K562 (cell line): ENCODE measurements at regions not wholly inside any gene's neighbourhood (a gene's known extent, or its start where the extent isn't known, plus 50 kb on each side); places are given as distances from the start of the nearest gene placed in this dataset.

Experiments
- ATAC-seq: fragments of 200-7000 bp; cut with Tn5 transposase; 3 replicates; pipeline ENCODE4 v1.9.1; 2020; ENCODE audit warnings: moderate library complexity
- BruUV-seq: library from RNA; stranded (reverse); fragments of 400-500 nt; replicated peaks from 2 replicates; lab custom pipeline; 2021; lab: Mats Ljungman, UMichigan
- CTCF ChIA-PET: fragments of 300-600 bp; formaldehyde crosslinking; extraction: SDS; loops from one replicate; lab custom pipeline; 2021; ENCODE audit warnings: low intra/inter-chr PET ratio; lab: Yijun Ruan, JAX
- POLR2A ChIA-PET: fragments of 300-600, 350-650 bp; sonication (Branson Sonifier 250); formaldehyde crosslinking; extraction: SDS; loops from one replicate; lab custom pipeline; 2021; ENCODE audit warnings: antibody characterized with exemption, inconsistent platforms; lab: Yijun Ruan, JAX
- DNase-seq, 4 experiments: peaks; one replicate each; pipeline versions ENCODE4 v3.0.0 to v3.0.0-alpha.2; 2011 to 2018; ENCODE audit warnings: low spot score in 3 of 4, mixed read lengths in 3 of 4; ENCODE audit errors: extremely low read depth in 1 of 4
- FAIRE-seq: peaks from 2 replicates; lab custom pipeline; 2011; peaks lifted over from hg19 to GRCh38; lab: Jason Lieb, UNC
- H2AFZ ChIP-seq: 2 replicates; pipeline ENCODE4 v1.6.0; 2011; ENCODE audit warnings: low read depth, low read length, control low read depth, inconsistent platforms
- H3K27ac ChIP-seq: fragments of 200-600 bp; 3 replicates; pipeline ENCODE4 v1.8.0; 2011; ENCODE audit warnings: low read depth, mild to moderate bottlenecking, control low read depth, inconsistent platforms, low read length, moderate library complexity, mixed read lengths; ENCODE audit errors: extremely low read depth
- H3K27me3 ChIP-seq, 2 experiments: fragments of 300-600 bp in 1 of 2; 2 replicates in 1 of 2; 3 replicates in 1 of 2; pipeline versions ENCODE4 v1.6.0 to v1.8.0; 2011; ENCODE audit warnings: inconsistent platforms in 2 of 2, low read length in 2 of 2, mild to moderate bottlenecking in 1 of 2, mixed read lengths in 1 of 2, moderate library complexity in 1 of 2; ENCODE audit not compliant: control insufficient read depth in 2 of 2, insufficient read depth in 2 of 2
- H3K36me3 ChIP-seq: fragments of 300-600 bp; 3 replicates; pipeline ENCODE4 v1.8.0; 2011; ENCODE audit warnings: mild to moderate bottlenecking, low read length, inconsistent platforms; ENCODE audit not compliant: control insufficient read depth, insufficient read depth
- H3K4me1 ChIP-seq, 2 experiments: fragments of 200-600 bp in 1 of 2; replicated peaks in 1 of 2; 2 replicates in 1 of 2; 3 replicates in 1 of 2; pipeline versions ENCODE4 v1.5.1 to v1.8.0; 2011; ENCODE audit warnings: inconsistent platforms in 2 of 2, low read length in 2 of 2, mild to moderate bottlenecking in 1 of 2, mixed read lengths in 1 of 2, moderate library complexity in 1 of 2; ENCODE audit not compliant: control insufficient read depth in 2 of 2, insufficient read depth in 2 of 2
- H3K4me2 ChIP-seq: 2 replicates; pipeline ENCODE4 v1.6.1; 2011; ENCODE audit warnings: low read length, control low read depth, inconsistent platforms, mixed read lengths; ENCODE audit not compliant: insufficient read depth
- H3K4me3 ChIP-seq: fragments of 200-600 bp; sonication (generic), shearing (Covaris generic); 2 replicates; pipeline ENCODE4 v1.5.1; 2016; ENCODE audit warnings: control low read depth, inconsistent platforms
- H3K79me2 ChIP-seq: fragments of 200-600 bp; 3 replicates; pipeline ENCODE4 v1.8.0; 2011; ENCODE audit warnings: low read length, inconsistent platforms; ENCODE audit not compliant: control insufficient read depth, insufficient read depth
- H3K9ac ChIP-seq, 2 experiments: 2 replicates each; pipeline versions ENCODE4 v1.6.0 to v1.6.1; 2011; ENCODE audit warnings: low read depth in 2 of 2, low read length in 2 of 2, control low read depth in 1 of 2, inconsistent platforms in 1 of 2, mild to moderate bottlenecking in 1 of 2, mixed read lengths in 1 of 2; ENCODE audit not compliant: insufficient read depth in 1 of 2
- H3K9me1 ChIP-seq: one replicate; pipeline ENCODE4 v1.6.0; 2011; ENCODE audit warnings: inconsistent platforms, mild to moderate bottlenecking, low read length, moderate library complexity; ENCODE audit not compliant: control insufficient read depth, insufficient read depth
- H3K9me3 ChIP-seq: replicated peaks from 2 replicates; pipeline ENCODE4 v1.5.1; 2011; ENCODE audit warnings: low read depth, low read length, inconsistent platforms; ENCODE audit not compliant: control insufficient read depth, insufficient read depth
- H4K20me1 ChIP-seq: replicated peaks from 2 replicates; pipeline ENCODE4 v1.6.1; 2011; ENCODE audit warnings: low read length, inconsistent platforms, mixed read lengths; ENCODE audit not compliant: control insufficient read depth, insufficient read depth
- AFF4 ChIP-seq: sonication (generic); formaldehyde crosslinking; IDR thresholded peaks from 2 replicates; pipeline ENCODE4 v1.8.0; 2023; ENCODE audit warnings: mild to moderate bottlenecking, missing genetic modification reagents
- ARNT ChIP-seq, 2 experiments: fragments of 450-650 bp; IDR thresholded peaks; 2 replicates each; pipeline ENCODE4 v1.6.1; 2016; ENCODE audit warnings: mild to moderate bottlenecking in 1 of 2
- ATF3 ChIP-seq, 2 experiments: fragments of 450-650 bp in 1 of 2; sonication (generic) in 1 of 2; formaldehyde crosslinking in 1 of 2; IDR thresholded peaks in 1 of 2; conservative IDR thresholded peaks in 1 of 2; 2 replicates each; pipeline versions ENCODE4 v1.6.1 to v1.8.1; 2016 to 2023; ENCODE audit warnings: mild to moderate bottlenecking in 2 of 2, moderate library complexity in 2 of 2, inconsistent platforms in 1 of 2, missing genetic modification reagents in 1 of 2
- CEBPB ChIP-seq: fragments of 450-650 bp; IDR thresholded peaks from 2 replicates; pipeline ENCODE4 v1.6.1; 2016; ENCODE audit warnings: missing genetic modification characterization, missing compliant biosample characterization
- DIDO1 ChIP-seq: fragments of 450-650 bp; IDR thresholded peaks from 2 replicates; pipeline ENCODE4 v1.6.1; 2016; ENCODE audit warnings: low read depth, missing biosample characterization, missing genetic modification characterization
- ERF ChIP-seq: fragments of 450-650 bp; formaldehyde crosslinking; IDR thresholded peaks from 2 replicates; pipeline ENCODE4 v1.4.0; 2020; ENCODE audit warnings: mild to moderate bottlenecking, mixed read lengths
- FOS ChIP-seq: IDR thresholded peaks from 3 replicates; pipeline ENCODE4 v1.6.1; 2011; ENCODE audit not compliant: insufficient read length; ENCODE audit errors: extremely low read depth
- KAT2B ChIP-seq: IDR thresholded peaks from one replicate; pipeline ENCODE4 v1.6.1; 2012; ENCODE audit warnings: low read depth, mild to moderate bottlenecking, control low read depth, inconsistent platforms, low read length, moderate library complexity
- LCOR ChIP-seq: sonication (generic); formaldehyde crosslinking; IDR thresholded peaks from 2 replicates; pipeline ENCODE4 v1.8.0; 2022; ENCODE audit warnings: mild to moderate bottlenecking, missing genetic modification reagents
- PATZ1 ChIP-seq: fragments of 250-450 bp; sonication (Bioruptor Pico); IDR thresholded peaks from 2 replicates; pipeline ENCODE4 v1.5.0; 2020; ENCODE audit warnings: mild to moderate bottlenecking, borderline replicate concordance
- RAD21 ChIP-seq, 2 experiments: fragments of 250-450 bp in 1 of 2; fragments of 450-650 bp in 1 of 2; sonication (Bioruptor Pico) in 1 of 2; formaldehyde crosslinking in 1 of 2; IDR thresholded peaks in 1 of 2; conservative IDR thresholded peaks in 1 of 2; 2 replicates each; pipeline versions ENCODE4 v1.4.0 to v1.8.0; 2020 to 2022; ENCODE audit warnings: mild to moderate bottlenecking in 2 of 2, moderate library complexity in 1 of 2
- RFX5 ChIP-seq: IDR thresholded peaks from 2 replicates; pipeline ENCODE4 v1.6.1; 2011; ENCODE audit warnings: low read depth, mild to moderate bottlenecking, improper control_type of control experiment, low read length
- XRCC3 ChIP-seq: fragments of 450-650 bp; IDR thresholded peaks from 2 replicates; pipeline ENCODE4 v1.6.1; 2017; ENCODE audit warnings: mild to moderate bottlenecking, moderate library complexity
- ZNF586 ChIP-seq: fragments of 450-650 bp; formaldehyde crosslinking; conservative IDR thresholded peaks from 2 replicates; pipeline ENCODE4 v1.4.0; 2020; ENCODE audit warnings: mild to moderate bottlenecking, moderate library complexity
- WGBS: fragments of 100-300 bp; shearing (Covaris generic); methylation state at CpG from one replicate; pipeline ENCODE4 v1.1.6; 2016; ENCODE audit warnings: low coverage, mixed read lengths; ENCODE audit not compliant: insufficient coverage; ENCODE audit errors: missing lambda C conversion rate; 5-methylcytosine and 5-hydroxymethylcytosine counted together
- in situ Hi-C: fragments of 300-500 bp; cut with MboI; formaldehyde crosslinking; loops from 4 replicates; pipeline ENCODE4 v1.15.0; 2018; ENCODE audit warnings: inconsistent platforms, mixed read lengths
- intact Hi-C: fragments of 100-400 bp; cut with micrococcal nuclease; formaldehyde crosslinking; loops from 2 replicates; pipeline ENCODE4 v1.14.2; 2022

GRCh38 chr2:62597323-62597722, 91.3 kb upstream of the TMEM17 start:
- intact Hi-C loops (no loop called here), in situ Hi-C loops (no loop called here)
- Histone ChIP-seq H3K9me3 (no peaks in the 10 kb centered on the region), H3K4me2 (no peak overlapping the region), H3K9ac (no peak overlapping the region), H3K4me3 (no peak overlapping the region), H3K9me1 (no peaks in the 10 kb centered on the region), H2AFZ (no peak overlapping the region), H3K4me1 (no peaks in the 10 kb centered on the region), H3K27me3 (no peaks in the 10 kb centered on the region), H3K36me3 (no peaks in the 10 kb centered on the region), H3K79me2 (no peaks in the 10 kb centered on the region), H3K27ac (no peak overlapping the region), H4K20me1 (no peaks in the 10 kb centered on the region)
- no TSS peak for BruUV-seq
- ATAC-seq (no peak), FAIRE-seq (no peak), DNase-seq (no peak)
- 4% methylated on average over 3 of the region's 3 CpGs for WGBS
- CTCF ChIA-PET: no interaction called here
- POLR2A ChIA-PET: interaction anchor here (1.2 to 1.5 kb wide), 2 partner anchors 9 to 21 kb away, joined by 3 to 4 read pairs; no protein-coding TSS in a partner anchor
- TF ChIP-seq FOS (no peak), ERF (CRISPR knock-in tag) (no peak), PATZ1 (CRISPR knock-in tag) (no peak), DIDO1 (no peak), CEBPB (tag) (no peak), RAD21 (CRISPR knock-in tag; conservative IDR thresholded peaks at IDR 0.05 in 1 of 2, IDR thresholded peaks at IDR 0.05 in 1 of 2) (no peak), ZNF586 (CRISPR knock-in tag) (no peak), XRCC3 (no peak), LCOR (CRISPR knock-in tag) (no peak), ARNT (IDR thresholded peaks at IDR 0.05) (no peak), ATF3 (IDR thresholded peaks at IDR 0.05) (no peak), ATF3 (CRISPR knock-in tag; conservative IDR thresholded peaks at IDR 0.05) (no peak), RFX5 (no peak), AFF4 (no peak), KAT2B (no peak)
